Activated CD8-positive, alpha-beta memory T cell treated with anti-CD3 and anti-CD28 coated beads, Interleukin-2, amount 10 ng/mL, durations not matched to agents 7 days and 5 days (primary cell): ENCODE measurements at regions not wholly inside any gene's neighbourhood (a gene's known extent, or its start where the extent isn't known, plus 50 kb on each side); places are given as distances from the start of the nearest gene placed in this dataset.

Source experiments
- ATAC-seq: fragments of 150-1000 bp; cut with Tn5 transposase; one replicate; pipeline ENCODE4 v1.10.0; 2021; ENCODE audit warnings: moderate library complexity
- CTCF ChIA-PET: fragments of 350-600 bp; sonication (Branson Sonifier 250); formaldehyde crosslinking; loops from one replicate; lab custom pipeline; 2021; ENCODE audit warnings: antibody characterized with exemption; lab: Charles Lee
- DNase-seq: peaks from one replicate; pipeline ENCODE4 v3.0.0-alpha.2; 2020
- H3K27ac Mint-ChIP-seq: one replicate; pipeline ENCODE4 v1.8.0; 2021; ENCODE audit warnings: mild to moderate bottlenecking, mixed read lengths
- H3K27me3 Mint-ChIP-seq: one replicate; pipeline ENCODE4 v1.8.0; 2021; ENCODE audit warnings: mixed read lengths
- H3K36me3 Mint-ChIP-seq: one replicate; pipeline ENCODE4 v1.8.0; 2021; ENCODE audit warnings: mild to moderate bottlenecking, mixed read lengths
- H3K4me1 Mint-ChIP-seq: one replicate; pipeline ENCODE4 v1.8.0; 2021; ENCODE audit warnings: mixed read lengths
- H3K4me3 Mint-ChIP-seq: one replicate; pipeline ENCODE4 v1.8.0; 2021; ENCODE audit warnings: mild to moderate bottlenecking, moderate library complexity, mixed read lengths
- H3K9me3 Mint-ChIP-seq: one replicate; pipeline ENCODE4 v1.8.0; 2022; ENCODE audit warnings: low read depth, mixed read lengths

GRCh38 chr1:63230722-63231121 is 91.6 kb upstream of the FOXD3 start:
- DNase-seq (no peak), ATAC-seq (no peak)
- Mint-ChIP-seq H3K4me1 (no peaks in the 10 kb centered on the region), H3K27ac (no peak overlapping the region), H3K9me3 (no peaks in the 10 kb centered on the region), H3K36me3 (no peaks in the 10 kb centered on the region), H3K4me3 (no peak overlapping the region), H3K27me3 (peaks cover 5% of the 10 kb centered on the region)
- CTCF ChIA-PET = no interaction called here

- Mint-ChIP-seq H3K36me3 (no peaks in the 10 kb centered on the region), H3K27ac (no peak overlapping the region), H3K9me3 (no peaks in the 10 kb centered on the region), H3K4me1 (no peaks in the 10 kb centered on the region), H3K27me3 (no peaks in the 10 kb centered on the region), H3K4me3 (no peak overlapping the region)
- ATAC-seq (no peak), DNase-seq (no peak)
- CTCF ChIA-PET = no interaction called here
Measured at GRCh38 chr1:63238721-63239120, 83.6 kb upstream of the FOXD3 start.

- DNase-seq (no peak), ATAC-seq (no peak)
- Mint-ChIP-seq H3K9me3 (no peaks in the 10 kb centered on the region), H3K4me1 (no peaks in the 10 kb centered on the region), H3K36me3 (no peaks in the 10 kb centered on the region), H3K27ac (no peak overlapping the region), H3K4me3 (no peak overlapping the region), H3K27me3 (no peaks in the 10 kb centered on the region)
- CTCF ChIA-PET = no interaction called here
Measured at GRCh38 chr1:63245186-63245585, 77.2 kb upstream of the FOXD3 start.

GRCh38 chr1:63248216-63248615 is 74.2 kb upstream of the FOXD3 start:
- no peak for DNase-seq
- Mint-ChIP-seq H3K9me3 (no peaks in the 10 kb centered on the region), H3K27me3 (no peaks in the 10 kb centered on the region), H3K27ac (no peak overlapping the region), H3K4me1 (no peaks in the 10 kb centered on the region), H3K36me3 (no peaks in the 10 kb centered on the region), H3K4me3 (no peak overlapping the region)
- no peak for ATAC-seq
- CTCF ChIA-PET = no interaction called here

GRCh38 chr1:63255153-63255552 is 67.2 kb upstream of the FOXD3 start:
- H3K4me3 Mint-ChIP-seq = no peak overlapping the region

GRCh38 chr1:63261736-63262458 is 60.5 kb upstream of the FOXD3 start:
- Mint-ChIP-seq H3K9me3 (no peaks in the 10 kb centered on the region), H3K4me1 (no peaks in the 10 kb centered on the region), H3K36me3 (no peaks in the 10 kb centered on the region), H3K4me3 (no peak overlapping the region), H3K27ac (no peak overlapping the region), H3K27me3 (peaks cover 10% of the 10 kb centered on the region)
- no peak for DNase-seq
- CTCF ChIA-PET = no interaction called here
- no peak for ATAC-seq

More at GRCh38 chr1:63255153-63255552, 67.2 kb upstream of the FOXD3 start:
- DNase-seq = no peak
- ATAC-seq = no peak
- H3K27ac Mint-ChIP-seq = no peak overlapping the region
- no peaks in the 10 kb centered on the region for H3K36me3 Mint-ChIP-seq
- H3K4me1 Mint-ChIP-seq = no peaks in the 10 kb centered on the region
- H3K27me3 Mint-ChIP-seq = peaks cover 6% of the 10 kb centered on the region
- CTCF ChIA-PET = no interaction called here
- no peaks in the 10 kb centered on the region for H3K9me3 Mint-ChIP-seq

GRCh38 chr1:63262459-63262770 is 60.0 kb upstream of the FOXD3 start:
- Mint-ChIP-seq H3K9me3 (no peaks in the 10 kb centered on the region), H3K27ac (no peak overlapping the region), H3K27me3 (peaks cover 6% of the 10 kb centered on the region), H3K4me3 (no peak overlapping the region), H3K36me3 (no peaks in the 10 kb centered on the region), H3K4me1 (no peaks in the 10 kb centered on the region)
- ATAC-seq (no peak), DNase-seq (no peak)
- CTCF ChIA-PET = no interaction called here

GRCh38 chr1:63264161-63264560 is 58.2 kb upstream of the FOXD3 start:
- CTCF ChIA-PET = no interaction called here
- no peak for DNase-seq
- H3K27ac Mint-ChIP-seq = no peak overlapping the region

GRCh38 chr1:63266857-63267256 is 55.5 kb upstream of the FOXD3 start:
- Mint-ChIP-seq H3K36me3 (no peaks in the 10 kb centered on the region), H3K27ac (no peak overlapping the region), H3K9me3 (no peaks in the 10 kb centered on the region), H3K4me3 (no peak overlapping the region), H3K4me1 (no peaks in the 10 kb centered on the region), H3K27me3 (peaks cover 7% of the 10 kb centered on the region)
- CTCF ChIA-PET = no interaction called here
- DNase-seq (no peak), ATAC-seq (no peak)

More at GRCh38 chr1:63264161-63264560, 58.2 kb upstream of the FOXD3 start:
- H3K9me3 Mint-ChIP-seq = no peaks in the 10 kb centered on the region
- no peaks in the 10 kb centered on the region for H3K36me3 Mint-ChIP-seq
- ATAC-seq = no peak
- H3K4me3 Mint-ChIP-seq = no peak overlapping the region
- peaks cover 9% of the 10 kb centered on the region for H3K27me3 Mint-ChIP-seq
- H3K4me1 Mint-ChIP-seq = no peaks in the 10 kb centered on the region

- DNase-seq = no peak
- H3K4me3 Mint-ChIP-seq = no peak overlapping the region
- H3K4me1 Mint-ChIP-seq = no peaks in the 10 kb centered on the region
- H3K27me3 Mint-ChIP-seq = peaks cover 15% of the 10 kb centered on the region
- no peaks in the 10 kb centered on the region for H3K9me3 Mint-ChIP-seq
- CTCF ChIA-PET = no interaction called here
- H3K36me3 Mint-ChIP-seq = no peaks in the 10 kb centered on the region
- no peak for ATAC-seq
- no peak overlapping the region for H3K27ac Mint-ChIP-seq
Measured at GRCh38 chr1:63268876-63269275, 53.5 kb upstream of the FOXD3 start.

- Mint-ChIP-seq H3K4me1 (no peaks in the 10 kb centered on the region), H3K9me3 (no peaks in the 10 kb centered on the region), H3K27ac (no peak overlapping the region), H3K4me3 (no peak overlapping the region), H3K36me3 (no peaks in the 10 kb centered on the region), H3K27me3 (peaks cover 15% of the 10 kb centered on the region)
- ATAC-seq (no peak), DNase-seq (no peak)
- CTCF ChIA-PET = no interaction called here
Measured at GRCh38 chr1:63269571-63269970, 52.8 kb upstream of the FOXD3 start.
